HG03565 (cell line): ENCODE measurements at regions not wholly inside any gene's neighbourhood (a gene's known extent, or its start where the extent isn't known, plus 50 kb on each side); places are given as distances from the start of the nearest gene placed in this dataset.

Source experiments
- ATAC-seq: cut with Tn5 transposase; IDR thresholded peaks from one replicate; pipeline ENCODE4 v1.9.1; 2021; ENCODE audit warnings: mild to moderate bottlenecking, moderate library complexity; ENCODE audit not compliant: unreplicated experiment

DNA sequence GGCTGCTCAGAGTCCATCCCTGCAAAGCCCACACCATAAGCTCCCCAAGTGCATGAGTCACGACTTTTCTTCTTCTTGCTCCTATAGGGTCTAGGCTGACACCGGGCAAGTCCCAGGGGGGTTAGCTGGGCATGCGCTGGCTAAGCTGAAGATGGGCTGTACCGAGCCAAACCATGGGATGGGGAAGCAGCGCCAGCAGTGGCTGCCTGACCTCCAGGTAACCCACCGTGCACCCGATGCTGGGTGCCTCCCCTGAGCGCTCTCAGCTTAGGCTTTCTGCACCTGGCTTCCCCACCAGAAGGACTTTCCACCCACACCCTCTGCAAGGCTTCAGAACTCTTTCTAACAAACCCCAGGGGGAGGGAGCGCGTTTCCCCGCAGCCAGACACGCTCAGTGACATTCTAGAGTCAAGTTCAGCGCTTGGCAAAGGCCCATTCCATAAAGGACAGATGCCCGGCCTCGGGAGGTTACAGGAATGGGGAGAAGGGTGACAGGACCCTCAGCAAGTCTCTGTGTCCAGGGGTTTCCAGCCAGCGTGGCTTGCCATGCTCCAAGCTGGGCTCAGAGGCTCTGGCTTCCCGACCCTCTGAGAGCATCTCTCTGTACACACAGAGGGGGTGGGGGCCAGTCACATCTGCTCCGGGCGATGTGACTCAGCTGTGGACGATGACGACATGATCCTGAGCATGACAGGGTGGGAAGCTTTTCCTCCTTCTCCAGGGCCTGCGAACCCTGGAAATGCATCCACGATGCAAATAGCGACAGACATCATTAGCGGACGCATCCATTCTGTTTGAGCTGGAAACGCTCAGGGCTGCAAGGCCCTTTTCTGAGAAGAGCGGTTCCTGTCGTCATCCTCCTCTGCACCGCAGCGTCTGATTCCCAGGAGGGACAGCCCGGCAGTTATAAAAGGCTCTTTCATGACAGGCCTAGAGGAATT lies 107.8 kb downstream of the SIK1 start:
- ATAC-seq, result no peak

DNA sequence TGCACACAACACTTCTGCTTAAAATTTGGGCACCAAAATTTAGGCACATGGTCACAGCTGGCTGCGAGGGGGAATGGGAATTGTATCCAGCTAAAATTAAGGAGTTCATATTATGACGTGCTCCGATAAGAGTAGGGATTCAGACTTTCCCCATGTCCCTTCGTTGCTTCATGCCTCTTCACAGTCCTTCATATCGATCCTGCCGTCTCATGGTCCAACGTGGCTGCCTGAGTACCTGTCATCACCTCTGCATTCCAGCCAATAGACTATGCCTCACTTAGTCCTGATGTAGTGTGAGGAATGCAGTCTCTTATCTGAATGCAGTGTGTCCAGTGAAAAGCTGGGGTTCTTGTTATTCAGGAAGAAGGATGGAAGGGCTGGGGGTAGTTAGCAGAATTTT lies 108.6 kb downstream of the SIK1 start:
- ATAC-seq, result no peak

DNA sequence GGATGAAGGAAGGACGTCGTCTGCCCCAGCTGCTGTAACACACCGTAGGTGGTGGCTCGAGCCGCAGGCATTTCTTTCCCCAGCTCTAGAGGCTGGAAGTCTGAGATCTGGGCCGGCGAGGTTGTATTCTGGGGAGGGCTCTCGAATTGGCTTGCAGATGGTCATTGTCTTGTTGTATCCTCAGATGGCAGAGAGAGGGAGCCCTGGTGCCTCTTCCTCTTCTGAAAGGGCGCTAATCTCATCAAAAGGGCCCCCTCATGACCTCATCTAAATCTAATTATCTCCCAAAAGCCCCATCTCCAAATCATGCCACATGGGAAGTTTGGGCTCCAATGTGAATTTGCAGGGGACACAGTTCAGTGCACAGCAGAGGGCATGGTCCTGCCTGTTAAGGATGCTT lies 109.0 kb downstream of the SIK1 start:
- no peak for ATAC-seq

DNA sequence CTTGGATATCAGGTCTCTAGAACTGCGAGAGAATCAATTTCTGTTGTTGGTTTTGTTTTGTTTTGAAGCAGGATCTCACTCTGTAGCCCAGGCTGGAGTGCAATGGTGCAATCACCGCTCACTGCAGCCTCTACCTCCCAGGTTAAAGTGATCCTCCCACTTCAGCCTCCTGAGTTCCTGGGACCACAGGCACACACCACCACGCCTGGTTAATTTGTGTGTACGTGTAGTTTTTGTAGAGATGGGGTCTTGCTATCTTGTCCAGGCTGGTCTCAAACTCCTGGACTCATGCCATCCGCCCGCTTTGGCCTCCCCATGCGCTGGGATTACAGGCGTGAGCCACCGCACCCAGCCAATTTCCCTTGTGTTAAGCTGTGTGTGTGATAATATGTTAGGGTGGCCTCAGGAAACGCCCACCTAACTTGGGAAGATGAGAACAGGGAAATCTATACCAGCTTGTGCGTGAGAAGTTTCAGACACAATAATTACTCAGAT lies 109.6 kb downstream of the SIK1 start:
- no peak for ATAC-seq

DNA sequence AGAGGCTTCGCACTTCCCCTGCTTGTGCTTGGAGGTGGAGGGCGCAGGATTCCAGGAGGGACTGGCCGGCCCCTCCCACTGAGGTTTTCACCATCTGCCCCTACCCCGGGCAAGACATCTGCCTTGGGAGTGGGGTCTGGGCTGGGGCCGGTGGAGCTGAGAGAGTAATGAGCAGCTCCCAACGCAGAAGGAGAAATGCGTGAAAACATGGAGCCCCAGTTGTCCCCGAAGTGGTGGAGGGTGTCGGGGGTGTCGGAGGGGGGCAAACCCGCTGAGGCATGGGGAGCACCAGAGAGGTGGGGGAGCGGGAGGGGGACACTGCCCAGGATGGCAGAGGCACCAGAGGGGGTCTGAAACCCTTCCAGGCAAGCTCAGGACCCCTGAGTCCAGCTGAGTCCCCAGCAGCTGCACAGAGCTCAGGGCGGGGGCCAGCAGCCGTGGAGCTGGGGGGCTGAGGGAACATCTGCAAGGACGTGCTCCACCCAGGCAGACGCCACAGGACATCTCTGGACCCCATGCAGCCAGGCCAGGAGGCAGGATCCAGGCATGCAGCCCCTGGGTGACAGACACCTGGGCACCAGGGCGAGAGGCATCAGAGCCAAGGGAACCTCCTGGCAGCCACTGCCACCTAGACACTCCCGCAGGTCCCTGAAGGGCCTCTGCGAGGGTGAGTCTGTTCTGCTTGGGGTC lies 110.6 kb downstream of the SIK1 start:
- ATAC-seq, result no peak

DNA sequence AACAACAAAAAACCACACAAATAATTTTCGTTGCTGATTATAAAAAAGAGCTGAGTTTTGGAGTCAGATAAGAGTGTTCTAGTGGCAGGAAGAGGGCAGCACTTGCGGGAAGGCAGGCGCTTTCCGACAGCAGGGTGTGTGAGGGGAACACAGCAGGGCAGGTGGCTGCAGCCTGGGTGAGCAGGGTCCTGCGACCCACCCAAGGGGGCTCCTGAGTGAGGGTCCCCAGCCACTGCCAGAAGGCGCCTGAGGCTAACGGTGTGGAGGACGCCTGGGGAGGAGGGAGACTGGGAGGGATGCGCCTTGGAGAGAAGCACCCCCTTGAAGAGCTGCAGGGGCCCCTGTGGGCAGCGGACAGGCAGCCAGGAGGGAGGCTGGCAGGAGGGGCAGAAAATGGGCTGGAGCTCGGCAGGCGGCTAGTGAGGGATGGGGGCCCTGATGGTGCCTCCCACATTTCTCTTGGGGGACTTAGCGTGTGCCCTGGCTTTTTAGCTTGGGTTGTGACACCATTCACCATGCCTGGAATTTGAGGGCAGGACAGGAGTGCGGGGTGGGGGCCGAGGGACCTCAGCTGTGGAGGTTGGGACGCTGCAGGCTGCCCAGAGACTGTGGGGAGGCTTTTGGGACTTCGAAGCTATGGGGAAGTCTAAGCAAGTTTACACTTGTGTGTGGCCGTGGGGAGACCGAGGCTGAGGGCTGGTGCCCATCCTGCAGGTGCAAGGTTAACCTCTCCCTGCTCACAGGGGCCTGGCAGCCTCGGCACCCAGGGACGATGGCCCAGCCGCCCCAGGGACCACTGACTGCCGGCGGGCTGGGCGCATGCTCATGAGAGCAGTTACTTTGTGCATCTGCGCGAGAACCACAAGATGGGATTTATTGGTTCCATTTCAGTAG lies 111.4 kb downstream of the SIK1 start:
- no peak for ATAC-seq

DNA sequence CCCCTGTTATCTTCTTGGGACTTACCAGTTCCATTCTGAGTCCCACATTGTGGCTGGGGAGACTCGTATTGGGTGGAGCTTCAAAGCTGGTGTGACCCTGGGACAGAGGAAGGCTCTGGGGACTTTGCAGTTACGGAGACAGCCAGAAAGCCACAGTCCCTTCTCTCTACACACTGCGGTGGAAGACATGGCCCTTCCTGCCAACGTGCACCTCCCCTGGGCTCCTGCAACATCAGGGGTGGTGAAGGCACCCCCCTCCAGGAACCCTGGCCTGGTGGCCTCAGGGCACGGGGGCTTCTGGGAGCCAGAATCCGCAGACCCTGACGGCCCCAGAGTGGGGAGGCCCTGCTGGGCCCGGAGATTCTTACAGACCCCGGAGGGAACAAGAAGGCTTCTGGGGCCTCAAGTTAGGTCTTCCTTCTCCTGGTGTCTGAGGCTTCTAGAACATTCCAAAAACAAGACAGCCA lies 113.0 kb downstream of the SIK1 start:
- no peak for ATAC-seq

DNA sequence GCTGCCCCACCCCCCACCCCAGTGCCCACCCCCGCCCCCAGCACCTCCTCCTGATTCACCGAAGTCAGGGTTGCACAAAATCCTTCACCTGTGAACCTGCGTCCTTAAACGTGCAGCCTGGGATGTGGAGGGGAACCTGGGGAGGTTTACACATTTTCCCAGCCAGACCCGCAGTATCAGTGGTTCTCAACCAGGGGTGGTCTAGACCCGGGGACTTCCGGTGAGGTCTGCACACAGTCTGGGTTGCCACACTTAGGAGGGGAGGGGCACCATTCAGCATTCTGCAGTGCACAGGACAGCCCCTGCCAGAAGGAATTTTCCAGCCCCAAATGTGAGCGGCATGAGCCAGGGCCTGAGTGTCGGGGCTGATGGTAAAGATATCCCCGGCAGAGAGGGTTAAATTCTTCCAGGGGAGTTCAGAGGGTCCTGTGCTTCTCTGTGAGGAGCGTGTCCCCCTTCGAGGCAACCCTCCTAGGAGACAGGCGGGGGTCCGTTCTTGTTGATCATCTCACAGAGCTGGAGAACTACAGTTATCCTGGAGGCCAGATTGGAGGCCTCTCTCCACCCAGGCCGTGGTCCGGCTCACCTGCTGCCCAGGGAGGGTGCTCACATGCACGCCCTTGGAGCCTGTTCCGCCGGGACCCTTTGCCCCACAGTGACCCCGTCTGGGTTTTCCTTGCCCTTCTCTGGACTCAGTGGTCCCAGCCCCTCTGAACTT lies 113.6 kb downstream of the SIK1 start:
- no peak for ATAC-seq

DNA sequence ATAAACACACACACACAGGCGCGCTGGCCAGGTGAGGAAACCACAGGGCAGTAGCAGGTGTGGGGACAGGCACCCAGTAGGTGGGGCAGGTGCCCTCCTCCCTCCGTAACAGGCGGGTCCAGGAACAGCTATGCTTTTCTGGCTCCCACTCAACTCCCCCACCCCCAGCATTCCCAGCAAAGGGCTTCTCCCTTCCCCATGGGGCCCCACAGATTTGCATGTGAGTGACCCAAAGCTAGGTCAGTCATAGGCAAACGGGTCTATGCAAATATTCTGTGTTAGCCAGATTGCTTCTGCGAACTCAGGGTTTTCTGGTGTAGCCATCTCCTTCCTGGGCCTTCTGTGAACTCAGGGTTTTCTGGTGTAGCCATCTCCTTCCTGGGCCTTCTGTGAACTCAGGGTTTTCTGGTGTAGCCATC lies 114.2 kb downstream of the SIK1 start:
- no peak for ATAC-seq

DNA sequence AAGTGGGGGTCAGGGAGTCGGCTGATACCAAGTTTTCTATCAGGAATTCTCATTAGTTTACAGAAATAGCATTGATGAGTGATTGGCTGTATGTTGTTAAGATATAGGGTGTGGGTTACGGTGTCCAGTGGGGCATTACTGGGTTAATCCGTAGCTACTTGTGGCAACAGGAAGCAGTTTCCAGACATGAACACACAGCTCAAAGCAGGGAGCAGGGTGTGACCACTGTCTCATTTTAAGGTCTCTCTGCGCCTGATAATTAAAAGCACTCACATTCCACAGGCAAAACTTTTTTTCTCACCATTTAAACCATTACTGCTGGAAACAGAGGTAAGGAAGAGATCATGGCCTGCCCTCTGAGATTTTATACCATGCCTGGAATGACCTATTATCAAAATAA lies 114.9 kb downstream of the SIK1 start:
- ATAC-seq, result no peak

DNA sequence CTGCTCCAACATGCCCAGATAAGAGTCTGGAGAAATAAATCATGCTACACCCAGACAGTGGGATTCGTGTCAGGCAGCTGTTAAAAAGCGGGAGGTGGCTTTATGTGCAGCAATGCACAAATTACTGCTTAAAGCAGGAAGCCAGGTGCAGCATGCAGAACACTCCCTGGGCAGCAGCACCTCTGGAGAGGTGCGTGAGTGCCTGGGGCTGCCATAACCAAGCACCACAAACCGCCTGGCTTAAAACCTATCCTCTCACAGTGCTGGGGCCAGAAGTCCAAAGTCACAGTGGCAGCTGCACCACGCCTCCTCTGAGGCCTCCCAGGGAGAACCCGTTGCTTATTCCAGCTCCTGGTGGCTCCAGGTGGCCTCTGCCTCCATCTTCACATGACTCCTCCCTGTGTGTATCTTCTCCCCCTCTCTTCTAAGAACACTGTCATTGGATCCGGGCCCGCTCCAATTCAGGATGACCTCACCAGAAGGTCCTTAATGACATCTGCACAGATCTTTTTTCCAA lies 115.6 kb downstream of the SIK1 start:
- no peak for ATAC-seq

DNA sequence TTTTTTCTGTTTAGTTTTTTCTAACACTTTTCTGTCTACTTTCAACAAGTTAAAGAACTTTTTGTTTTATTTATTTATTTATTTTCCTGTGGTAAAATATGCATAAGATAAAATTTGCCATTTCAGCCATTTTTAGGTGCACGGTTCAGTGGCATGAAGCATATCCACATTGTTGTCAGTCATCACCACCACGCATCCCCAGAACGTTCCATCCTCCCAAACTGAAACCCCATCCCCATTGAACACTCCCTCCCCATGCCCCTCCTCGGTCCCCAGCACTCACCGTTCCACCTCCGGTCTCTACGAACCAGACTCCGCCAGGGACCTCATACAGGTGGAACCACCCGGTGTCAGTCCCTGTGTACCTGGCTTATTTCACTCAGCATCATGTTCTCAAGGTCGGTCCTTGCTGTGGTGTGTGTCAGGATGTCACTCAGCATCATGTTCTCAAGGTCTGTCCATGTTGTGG lies 118.1 kb downstream of the SIK1 start:
- ATAC-seq, result no peak

DNA sequence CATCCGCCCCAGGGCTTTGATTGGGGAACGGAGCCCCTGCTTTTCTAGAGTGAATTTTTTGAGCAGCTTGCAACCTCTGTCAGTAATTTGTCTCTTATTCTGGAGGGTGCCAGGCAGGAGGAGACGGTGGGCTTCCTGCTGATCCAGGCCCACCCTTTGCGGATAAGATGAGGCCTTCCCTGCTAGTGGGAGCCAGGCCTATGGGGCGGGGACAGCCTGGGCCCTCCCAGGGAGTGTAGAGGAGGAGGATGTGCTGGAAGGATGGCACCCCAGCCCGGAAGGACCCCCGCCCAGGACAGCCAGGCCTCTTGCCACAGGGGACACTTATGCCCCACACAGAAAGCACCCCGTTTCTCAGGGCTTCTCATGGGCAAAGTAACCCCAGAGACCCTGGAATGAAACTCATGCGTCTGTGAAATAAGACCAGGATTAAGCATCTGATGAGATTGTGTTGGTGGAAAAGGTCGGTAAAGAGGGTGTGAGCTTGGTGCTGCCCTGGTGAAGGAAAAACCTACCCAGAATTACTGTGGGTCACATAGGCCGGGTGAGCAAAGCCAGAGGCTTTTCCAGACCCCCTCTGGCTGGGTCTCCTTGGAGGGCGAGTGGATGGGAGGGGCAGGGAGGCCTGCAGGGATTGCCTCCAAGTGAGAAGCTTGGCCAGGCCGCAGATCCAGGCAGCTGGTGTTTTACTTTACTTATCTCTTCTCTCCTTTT lies 118.7 kb downstream of the SIK1 start:
- ATAC-seq, result no peak

DNA sequence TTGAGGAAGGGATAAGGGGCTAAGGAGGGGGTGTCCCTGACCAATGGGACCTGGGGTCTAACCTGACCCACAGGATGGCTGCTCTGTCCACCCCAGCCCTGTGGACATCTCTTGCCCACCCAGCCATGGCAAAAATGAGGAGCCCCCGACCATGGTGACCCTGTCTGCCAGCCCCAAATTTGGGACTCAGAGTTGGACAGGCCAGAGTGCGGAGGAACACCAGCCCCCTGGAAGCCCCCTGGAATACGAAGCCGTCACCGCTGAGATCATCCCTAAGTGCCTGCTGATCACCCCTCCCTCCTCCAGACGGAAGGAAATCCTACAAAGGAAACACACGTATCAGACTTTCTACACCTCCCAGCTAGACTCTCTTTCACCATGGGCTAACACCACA lies 119.3 kb downstream of the SIK1 start:
- ATAC-seq, result no peak

DNA sequence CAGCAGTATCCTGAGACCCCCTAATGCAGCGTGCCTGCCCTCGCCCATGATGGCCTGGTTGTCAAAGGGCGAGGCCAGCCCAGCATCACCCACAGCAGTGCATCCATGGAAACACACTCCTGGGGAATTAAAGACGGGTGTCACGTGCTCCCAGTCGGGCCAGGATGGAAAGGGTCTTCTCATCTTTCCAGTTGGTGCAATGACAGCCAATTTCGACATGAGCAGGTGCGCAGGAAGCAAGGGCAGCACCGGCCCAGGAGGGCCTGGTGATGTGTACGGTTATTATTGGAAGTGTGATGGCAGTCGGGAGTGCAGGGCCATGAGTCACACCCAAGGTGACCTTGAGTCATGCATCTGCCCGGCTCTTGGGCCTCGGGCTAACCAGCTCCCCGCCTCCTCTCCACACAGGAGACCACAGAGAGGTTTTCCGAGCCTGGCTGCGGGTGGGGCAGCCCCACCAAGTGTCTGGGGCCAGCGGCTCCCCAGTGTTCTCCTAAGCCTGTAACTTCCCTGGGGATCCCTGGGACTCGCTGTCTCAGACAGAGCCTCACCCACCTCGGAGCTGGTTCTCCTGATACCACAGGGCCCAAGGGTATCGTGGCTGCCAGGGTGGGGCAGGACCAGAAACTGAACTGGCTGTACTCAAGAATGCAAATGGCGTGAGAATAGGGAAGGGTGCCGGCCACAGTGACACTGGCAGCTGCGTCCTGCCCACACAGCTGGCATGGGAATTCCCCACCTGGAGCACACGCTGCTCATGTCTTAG lies 119.8 kb downstream of the SIK1 start:
- ATAC-seq, result no peak

DNA sequence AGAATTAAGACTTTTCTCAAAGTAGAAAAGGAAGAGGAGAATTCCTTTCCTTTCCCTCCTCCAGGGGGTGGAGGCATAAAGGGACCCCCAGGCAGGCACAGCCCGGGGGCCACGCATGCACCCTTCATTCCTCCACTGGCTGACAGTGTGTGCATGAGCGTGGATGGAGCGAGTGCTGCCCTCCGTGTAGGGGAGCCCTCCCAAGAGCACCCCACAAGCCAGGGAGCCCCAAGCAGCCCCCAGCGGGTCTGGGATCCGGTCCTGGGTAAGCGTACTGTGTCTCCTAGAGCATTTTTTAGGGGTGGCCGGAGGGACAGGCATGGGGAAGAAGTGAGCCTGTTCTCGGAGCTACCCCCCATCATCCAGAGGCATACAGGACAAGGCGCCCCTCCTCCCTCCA lies 120.5 kb downstream of the SIK1 start:
- no peak for ATAC-seq

DNA sequence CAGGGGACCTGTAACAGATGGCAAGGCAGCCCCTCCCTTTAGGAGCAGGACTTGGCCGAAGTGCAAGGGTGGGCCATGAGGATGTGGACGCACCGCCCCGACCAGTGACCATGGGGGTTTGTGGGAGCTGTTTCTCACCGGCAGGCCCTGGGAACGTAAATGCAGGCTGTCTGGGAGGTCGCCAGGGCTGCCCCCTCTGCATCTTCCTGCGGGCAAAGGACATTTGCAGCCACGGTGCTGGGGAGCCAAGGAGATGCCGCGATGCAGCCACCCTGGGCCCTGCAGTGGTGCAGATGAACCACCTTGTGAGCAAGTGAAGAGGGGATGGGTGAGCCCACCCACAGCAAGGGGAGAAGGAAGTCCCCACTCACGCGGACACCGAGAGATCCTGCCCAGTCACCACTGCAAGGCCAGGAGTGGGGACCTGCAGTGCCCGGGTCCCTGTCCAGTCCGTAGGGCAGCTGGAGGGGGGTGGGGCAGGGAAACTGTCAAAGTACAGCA lies 121.1 kb downstream of the SIK1 start:
- no peak for ATAC-seq

DNA sequence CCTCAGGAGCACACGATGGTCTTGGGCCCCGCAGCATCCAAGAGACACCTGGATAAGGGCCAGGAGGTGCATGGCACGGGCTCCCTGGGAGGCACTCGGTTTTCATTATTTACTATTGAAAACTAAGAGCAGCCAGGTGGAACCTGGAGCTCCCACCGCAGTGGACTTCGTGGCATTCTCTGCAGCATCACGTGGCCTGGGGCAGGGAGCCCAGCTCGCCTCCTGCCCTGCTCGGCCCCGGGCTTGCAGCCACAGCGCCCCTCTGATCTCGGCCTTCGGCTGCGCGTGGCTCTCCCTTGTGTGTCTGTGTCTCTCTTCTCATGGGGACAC lies 121.6 kb downstream of the SIK1 start:
- no peak for ATAC-seq
